DOHH2 (cell line): ENCODE measurements at regions not wholly inside any gene's neighbourhood (a gene's known extent, or its start where the extent isn't known, plus 50 kb on each side); places are given as distances from the start of the nearest gene placed in this dataset.

Experiments
- H3F3A ChIP-seq: fragments of 200-600 bp; sonication (generic), shearing (Covaris generic); 2 replicates; pipeline ENCODE4 v1.6.0; 2016; ENCODE audit warnings: antibody characterized with exemption, mild to moderate bottlenecking; ENCODE audit not compliant: control insufficient read depth, insufficient read depth
- H3K27ac ChIP-seq: fragments of 200-600 bp; sonication (generic); 2 replicates; pipeline ENCODE4 v1.5.1; 2014; ENCODE audit warnings: low read depth, mild to moderate bottlenecking, low read length, moderate library complexity
- H3K27me3 ChIP-seq: fragments of 200-600 bp; sonication (generic); 2 replicates; pipeline ENCODE4 v1.6.1; 2014; ENCODE audit warnings: mild to moderate bottlenecking, low read length, mixed read lengths; ENCODE audit not compliant: control insufficient read depth
- H3K36me3 ChIP-seq: fragments of 200-600 bp; sonication (generic); 2 replicates; pipeline ENCODE4 v1.6.1; 2014; ENCODE audit warnings: mild to moderate bottlenecking, low read length, moderate library complexity, mixed read lengths; ENCODE audit not compliant: control insufficient read depth
- H3K4me1 ChIP-seq: fragments of 200-600 bp; sonication (generic); 2 replicates; pipeline ENCODE4 v1.6.1; 2014; ENCODE audit warnings: mild to moderate bottlenecking, low read length, mixed read lengths; ENCODE audit not compliant: control insufficient read depth
- H3K4me2 ChIP-seq: fragments of 200-600 bp; sonication (generic); 2 replicates; pipeline ENCODE4 v1.6.0; 2014; ENCODE audit warnings: mild to moderate bottlenecking, low read length, moderate library complexity
- H3K4me3 ChIP-seq: fragments of 200-600 bp; sonication (generic); 2 replicates; pipeline ENCODE4 v1.5.1; 2014; ENCODE audit warnings: mild to moderate bottlenecking, low read length, mixed read lengths
- H3K79me2 ChIP-seq: fragments of 200-600 bp; sonication (generic); 2 replicates; pipeline ENCODE4 v1.6.1; 2014; ENCODE audit warnings: mild to moderate bottlenecking, low read length, mixed read lengths; ENCODE audit not compliant: control insufficient read depth
- H3K9me2 ChIP-seq: fragments of 200-600 bp; sonication (generic); replicated peaks from 2 replicates; pipeline ENCODE4 v1.6.1; 2014; ENCODE audit warnings: mild to moderate bottlenecking, low read length, mixed read lengths; ENCODE audit not compliant: control insufficient read depth
- H3K9me3 ChIP-seq: fragments of 200-600 bp; sonication (generic); 2 replicates; pipeline ENCODE4 v1.6.1; 2014; ENCODE audit warnings: antibody characterized with exemption, low read length, mixed read lengths; ENCODE audit not compliant: control insufficient read depth, insufficient read depth
- H4K20me1 ChIP-seq: fragments of 200-600 bp; sonication (generic); 2 replicates; pipeline ENCODE4 v1.6.0; 2014; ENCODE audit warnings: low read depth, mild to moderate bottlenecking, antibody characterized with exemption, low read length, moderate library complexity; ENCODE audit not compliant: control insufficient read depth, insufficient read depth
- EZH2phosphoT487 ChIP-seq: fragments of 200-600 bp; sonication (generic); IDR thresholded peaks from 2 replicates; pipeline ENCODE4 v1.6.1; 2017; ENCODE audit warnings: borderline replicate concordance, mild to moderate bottlenecking, antibody characterized with exemption, low read length, moderate library complexity, mixed read lengths
- TF ChIP-seq, protein P1 (sequence below): fragments of 200-600 bp; sonication (generic); IDR thresholded peaks from one replicate; pipeline ENCODE4 v1.5.1; 2014; ENCODE audit warnings: antibody characterized with exemption, mild to moderate bottlenecking, low read depth, low read length; ENCODE audit not compliant: poor library complexity, severe bottlenecking

DNA sequence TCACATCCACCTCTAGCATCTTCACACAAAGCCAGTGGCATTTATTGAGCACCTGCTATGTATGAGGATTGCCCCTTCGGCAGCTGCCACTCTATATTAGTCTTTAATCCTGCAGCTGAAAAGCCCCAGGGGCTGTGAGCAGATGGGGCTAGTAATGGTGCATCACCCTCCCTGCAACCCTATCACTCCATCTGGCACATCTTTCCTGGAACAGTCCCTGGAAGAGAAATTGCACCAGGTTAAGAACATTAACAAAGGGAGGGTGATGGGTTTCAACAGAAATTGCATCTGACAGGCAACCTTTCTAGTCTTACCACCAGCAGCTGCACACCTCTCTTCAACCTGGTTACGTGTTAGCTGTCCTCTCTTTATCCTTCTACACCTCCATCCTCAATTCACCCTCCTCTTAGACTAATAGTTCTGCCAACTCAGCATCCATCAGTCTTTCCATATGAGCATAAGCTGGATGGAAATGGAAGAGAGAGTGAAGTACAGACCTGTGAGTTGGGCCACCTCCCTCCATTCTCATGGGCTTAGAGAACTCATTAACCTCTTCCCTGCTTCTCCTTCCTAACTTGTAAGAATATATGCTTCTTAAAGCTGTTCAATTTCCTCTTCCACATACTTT is 168.6 kb upstream of the NEBL start:
- Histone ChIP-seq H3F3A (no peaks in the 10 kb centered on the region), H3K36me3 (no peaks in the 10 kb centered on the region), H3K9me2 (no peaks in the 10 kb centered on the region), H3K27ac (no peak overlapping the region), H3K9me3 (no peaks in the 10 kb centered on the region), H3K4me1 (peaks cover 5% of the 10 kb centered on the region; the same call in 1 of the 2 replicates), H3K79me2 (no peaks in the 10 kb centered on the region), H3K27me3 (peaks cover 5% of the 10 kb centered on the region; the same call in 1 of the 2 replicates), H3K4me2 (no peak overlapping the region), H4K20me1 (no peaks in the 10 kb centered on the region), H3K4me3 (no peak overlapping the region)
- TF ChIP-seq, protein P1, sequence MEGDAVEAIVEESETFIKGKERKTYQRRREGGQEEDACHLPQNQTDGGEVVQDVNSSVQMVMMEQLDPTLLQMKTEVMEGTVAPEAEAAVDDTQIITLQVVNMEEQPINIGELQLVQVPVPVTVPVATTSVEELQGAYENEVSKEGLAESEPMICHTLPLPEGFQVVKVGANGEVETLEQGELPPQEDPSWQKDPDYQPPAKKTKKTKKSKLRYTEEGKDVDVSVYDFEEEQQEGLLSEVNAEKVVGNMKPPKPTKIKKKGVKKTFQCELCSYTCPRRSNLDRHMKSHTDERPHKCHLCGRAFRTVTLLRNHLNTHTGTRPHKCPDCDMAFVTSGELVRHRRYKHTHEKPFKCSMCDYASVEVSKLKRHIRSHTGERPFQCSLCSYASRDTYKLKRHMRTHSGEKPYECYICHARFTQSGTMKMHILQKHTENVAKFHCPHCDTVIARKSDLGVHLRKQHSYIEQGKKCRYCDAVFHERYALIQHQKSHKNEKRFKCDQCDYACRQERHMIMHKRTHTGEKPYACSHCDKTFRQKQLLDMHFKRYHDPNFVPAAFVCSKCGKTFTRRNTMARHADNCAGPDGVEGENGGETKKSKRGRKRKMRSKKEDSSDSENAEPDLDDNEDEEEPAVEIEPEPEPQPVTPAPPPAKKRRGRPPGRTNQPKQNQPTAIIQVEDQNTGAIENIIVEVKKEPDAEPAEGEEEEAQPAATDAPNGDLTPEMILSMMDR, result no peak
- TF ChIP-seq EZH2phosphoT487, result no peak

DNA sequence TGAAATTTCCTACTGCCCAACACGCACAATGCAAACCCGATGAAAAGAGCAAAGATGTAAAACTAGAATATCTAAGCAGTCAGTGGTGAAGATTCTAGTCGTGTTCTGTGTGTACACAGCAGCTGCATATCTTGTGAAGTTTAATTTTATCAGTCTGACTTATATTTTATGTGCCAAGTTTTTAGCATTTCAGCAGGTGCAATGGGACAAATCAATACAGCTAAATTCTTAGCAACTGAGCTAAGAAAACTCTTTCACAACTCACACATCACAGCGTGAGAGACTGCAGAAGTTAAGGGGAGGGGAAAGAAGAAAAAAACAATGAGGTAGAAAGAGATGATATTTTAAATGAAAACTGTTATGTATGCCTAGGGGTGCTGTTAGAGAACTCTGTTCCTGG is 164.9 kb upstream of the NEBL start:
- Histone ChIP-seq H3K36me3 (no peaks in the 10 kb centered on the region), H4K20me1 (no peaks in the 10 kb centered on the region), H3K4me3 (no peak overlapping the region), H3K27ac (no peak overlapping the region), H3K4me2 (no peak overlapping the region), H3K9me2 (no peaks in the 10 kb centered on the region), H3K27me3 (peaks cover 5% of the 10 kb centered on the region; the same call in 1 of the 2 replicates), H3K4me1 (peaks cover 5% of the 10 kb centered on the region; the same call in 1 of the 2 replicates), H3F3A (no peaks in the 10 kb centered on the region), H3K9me3 (peaks cover 4% of the 10 kb centered on the region; the same call in 1 of the 2 replicates), H3K79me2 (no peaks in the 10 kb centered on the region)
- TF ChIP-seq, protein P1, result no peak
- no peak for TF ChIP-seq EZH2phosphoT487

DNA sequence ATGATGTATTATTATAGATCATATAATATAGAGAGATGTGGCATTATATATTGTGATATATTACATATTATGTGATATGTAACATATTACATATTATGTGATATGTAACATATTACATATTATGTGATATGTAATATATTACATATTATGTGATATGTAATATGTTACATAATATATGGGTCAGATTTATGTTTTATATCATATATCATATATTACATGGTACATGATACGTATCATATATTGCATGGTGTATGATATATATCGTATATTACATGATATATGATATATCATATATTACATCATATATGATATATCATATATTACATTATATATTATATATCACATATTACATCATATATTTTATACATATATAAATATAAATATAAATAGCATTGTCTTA is 164.1 kb upstream of the NEBL start:
- H3K9me3 ChIP-seq, result peaks cover 4% of the 10 kb centered on the region; the same call in 1 of the 2 replicates
- peaks cover 5% of the 10 kb centered on the region; the same call in 1 of the 2 replicates for H3K27me3 ChIP-seq
- no peaks in the 10 kb centered on the region for H3K36me3 ChIP-seq
- no peak for TF ChIP-seq EZH2phosphoT487
- TF ChIP-seq, protein P1, result no peak
- H4K20me1 ChIP-seq, result no peaks in the 10 kb centered on the region
- no peaks in the 10 kb centered on the region for H3K9me2 ChIP-seq
- no peaks in the 10 kb centered on the region for H3F3A ChIP-seq
- H3K79me2 ChIP-seq, result no peaks in the 10 kb centered on the region
- no peak overlapping the region for H3K4me2 ChIP-seq
- no peak overlapping the region for H3K27ac ChIP-seq
- no peak overlapping the region for H3K4me3 ChIP-seq
- peaks cover 5% of the 10 kb centered on the region; the same call in 1 of the 2 replicates for H3K4me1 ChIP-seq
